Urinary bladder (tissue), 3 donors: ENCODE measurements at regions not wholly inside any gene's neighbourhood (a gene's known extent, or its start where the extent isn't known, plus 50 kb on each side); places are given as distances from the start of the nearest gene placed in this dataset.

ENCODE experiments used
- DNase-seq: peaks from one replicate; pipeline ENCODE4 v3.0.0-alpha.2; 2015; ENCODE audit errors: extremely low spot score
- H3K27ac ChIP-seq: one replicate; pipeline ENCODE4 v1.5.1; 2013; ENCODE audit warnings: low read depth, mild to moderate bottlenecking, moderate library complexity
- H3K36me3 ChIP-seq: one replicate; pipeline ENCODE4 v1.6.1; 2013; ENCODE audit warnings: mild to moderate bottlenecking, moderate library complexity; ENCODE audit not compliant: insufficient read depth
- H3K4me1 ChIP-seq: one replicate; pipeline ENCODE4 v1.6.1; 2013; ENCODE audit warnings: mild to moderate bottlenecking, moderate library complexity; ENCODE audit not compliant: insufficient read depth
- H3K4me3 ChIP-seq: one replicate; pipeline ENCODE4 v1.5.1; 2013; ENCODE audit warnings: low read depth, low read length
- WGBS: extraction: QIAGEN DNeasy Blood & Tissue Kit; methylation state at CpG from one replicate; pipeline ENCODE4 v1.1.7; 2013; 5-methylcytosine and 5-hydroxymethylcytosine counted together
- donor health status: healthy with polysubstance abuse.
- donor health status: healthy.

GRCh38 chr10:130901311-130902165 is 410.0 kb downstream of the TCERG1L start:
- H3K27ac ChIP-seq = no peak overlapping the region
- WGBS = 75% methylated on average over 15 of the region's 15 CpGs
- DNase-seq = no peak
- no peak overlapping the region for H3K4me3 ChIP-seq
- H3K4me1 ChIP-seq = no peaks in the 10 kb centered on the region
- no peaks in the 10 kb centered on the region for H3K36me3 ChIP-seq

GRCh38 chr10:130902471-130902870 is 409.1 kb downstream of the TCERG1L start:
- WGBS = 72% methylated on average over 8 of the region's 8 CpGs
- no peaks in the 10 kb centered on the region for H3K4me1 ChIP-seq
- no peak overlapping the region for H3K27ac ChIP-seq
- no peak for DNase-seq
- H3K36me3 ChIP-seq = no peaks in the 10 kb centered on the region
- no peak overlapping the region for H3K4me3 ChIP-seq

GRCh38 chr10:130902929-130903328 is 408.6 kb downstream of the TCERG1L start:
- Histone ChIP-seq H3K27ac (no peak overlapping the region), H3K36me3 (no peaks in the 10 kb centered on the region), H3K4me3 (no peak overlapping the region), H3K4me1 (no peaks in the 10 kb centered on the region)
- 76% methylated on average over 2 of the region's 2 CpGs for WGBS
- DNase-seq = no peak

- WGBS = 90% methylated on average over 8 of the region's 8 CpGs
- H3K36me3 ChIP-seq = no peaks in the 10 kb centered on the region
Observed at GRCh38 chr10:130904676-130905075, 406.8 kb downstream of the TCERG1L start.

DNA sequence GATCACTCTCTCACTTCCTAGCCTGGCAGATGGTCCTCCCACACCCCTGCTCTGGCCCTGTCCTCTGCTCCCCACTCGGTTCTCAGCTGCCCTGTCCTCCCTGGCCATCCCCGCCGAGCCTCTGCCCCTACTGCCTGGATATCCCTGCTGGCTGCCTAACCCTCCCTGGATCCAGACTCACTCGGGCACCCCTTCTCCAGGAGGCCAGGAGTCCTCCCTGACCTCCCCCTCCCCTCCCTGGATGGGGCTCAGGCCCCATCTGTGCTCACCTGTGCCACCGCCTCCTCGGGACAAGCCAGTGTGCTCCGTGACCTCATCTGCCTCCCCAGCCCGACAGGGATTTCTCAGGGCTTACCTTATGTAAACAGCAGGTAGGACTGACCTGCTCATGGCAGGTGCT is 406.1 kb downstream of the TCERG1L start:
- Histone ChIP-seq H3K4me1 (no peaks in the 10 kb centered on the region), H3K36me3 (no peaks in the 10 kb centered on the region), H3K27ac (no peak overlapping the region), H3K4me3 (no peak overlapping the region)
- 75% methylated on average over 8 of the region's 8 CpGs for WGBS
- DNase-seq = no peak

More at GRCh38 chr10:130904676-130905075, 406.8 kb downstream of the TCERG1L start:
- H3K27ac ChIP-seq = no peak overlapping the region
- no peak for DNase-seq
- no peak overlapping the region for H3K4me3 ChIP-seq
- H3K4me1 ChIP-seq = no peaks in the 10 kb centered on the region

GRCh38 chr10:130905921-130906320 is 405.6 kb downstream of the TCERG1L start:
- Histone ChIP-seq H3K27ac (no peak overlapping the region), H3K4me3 (no peak overlapping the region), H3K4me1 (no peaks in the 10 kb centered on the region), H3K36me3 (no peaks in the 10 kb centered on the region)
- DNase-seq = no peak
- WGBS = 76% methylated on average over 8 of the region's 8 CpGs

DNA sequence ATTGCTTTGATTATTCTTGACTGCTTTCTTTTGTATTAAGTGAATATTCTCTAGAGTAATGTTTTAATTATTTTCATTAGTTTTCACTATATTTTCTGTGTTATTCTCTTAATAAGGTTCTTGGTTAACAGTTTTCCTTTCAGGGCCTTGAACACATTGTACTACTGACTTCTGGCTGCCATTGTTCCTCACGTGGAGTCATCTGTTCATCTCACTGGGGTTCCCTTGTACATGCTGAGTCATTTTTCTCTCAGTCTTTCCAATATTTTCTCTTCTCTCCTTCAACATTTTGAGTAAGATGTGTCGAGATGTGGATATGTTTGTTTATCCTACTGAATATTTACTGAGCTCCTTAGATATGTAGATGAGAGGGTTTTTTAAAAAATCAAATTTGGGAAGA is 400.7 kb downstream of the TCERG1L start:
- WGBS = 85% methylated on average over 2 of the region's 2 CpGs
- Histone ChIP-seq H3K4me3 (no peak overlapping the region), H3K36me3 (no peaks in the 10 kb centered on the region), H3K4me1 (no peaks in the 10 kb centered on the region), H3K27ac (no peak overlapping the region)
- no peak for DNase-seq

DNA sequence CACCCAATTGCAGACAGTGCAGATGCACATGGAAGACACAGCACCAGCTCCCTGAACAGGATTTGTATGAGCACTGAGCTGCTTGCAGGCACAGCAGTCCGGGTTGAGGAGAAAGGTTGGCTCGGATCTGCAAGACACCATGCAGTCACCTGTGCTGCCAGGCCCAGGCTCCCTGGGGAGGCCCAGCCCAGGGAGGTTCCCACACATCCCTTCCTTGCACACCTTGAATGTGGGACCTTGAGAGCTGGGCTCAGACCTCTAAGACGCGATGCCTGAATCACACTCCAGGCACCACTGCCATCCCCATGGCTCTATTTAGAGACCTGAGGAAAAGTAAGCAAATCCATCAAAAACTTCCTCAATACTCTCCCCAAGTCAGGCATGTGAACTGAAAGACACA is 397.7 kb downstream of the TCERG1L start:
- Histone ChIP-seq H3K36me3 (no peaks in the 10 kb centered on the region), H3K27ac (no peak overlapping the region), H3K4me3 (no peak overlapping the region), H3K4me1 (no peaks in the 10 kb centered on the region)
- 90% methylated on average over 4 of the region's 4 CpGs for WGBS
- no peak for DNase-seq

DNA sequence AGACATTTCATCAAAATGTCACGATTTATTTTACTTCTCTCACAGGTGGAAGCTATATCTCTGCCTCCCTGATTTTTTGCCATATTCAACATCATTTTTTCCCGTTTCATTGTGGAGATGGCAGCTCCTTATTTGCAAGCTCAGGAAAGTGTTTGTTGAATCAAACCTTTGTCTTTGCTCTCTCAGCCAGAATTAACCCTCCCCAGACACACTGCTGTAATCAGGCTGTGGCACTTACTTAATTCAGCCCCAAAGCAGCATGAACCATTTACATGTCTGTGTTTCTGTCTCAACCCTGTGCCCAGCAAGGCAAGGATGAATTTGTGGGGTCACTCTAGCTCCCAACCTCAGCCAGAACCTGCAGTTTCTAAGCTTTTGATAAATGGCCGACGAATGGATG is 397.2 kb downstream of the TCERG1L start:
- DNase-seq = no peak
- 80% methylated on average over 4 of the region's 4 CpGs for WGBS
- H3K36me3 ChIP-seq = no peaks in the 10 kb centered on the region
- no peak overlapping the region for H3K4me3 ChIP-seq
- H3K27ac ChIP-seq = no peak overlapping the region
- no peaks in the 10 kb centered on the region for H3K4me1 ChIP-seq

- WGBS = 69% methylated on average over 6 of the region's 6 CpGs
- H3K36me3 ChIP-seq = no peaks in the 10 kb centered on the region
- no peak for DNase-seq
Observed at GRCh38 chr10:130915065-130915464, 396.5 kb downstream of the TCERG1L start.

DNA sequence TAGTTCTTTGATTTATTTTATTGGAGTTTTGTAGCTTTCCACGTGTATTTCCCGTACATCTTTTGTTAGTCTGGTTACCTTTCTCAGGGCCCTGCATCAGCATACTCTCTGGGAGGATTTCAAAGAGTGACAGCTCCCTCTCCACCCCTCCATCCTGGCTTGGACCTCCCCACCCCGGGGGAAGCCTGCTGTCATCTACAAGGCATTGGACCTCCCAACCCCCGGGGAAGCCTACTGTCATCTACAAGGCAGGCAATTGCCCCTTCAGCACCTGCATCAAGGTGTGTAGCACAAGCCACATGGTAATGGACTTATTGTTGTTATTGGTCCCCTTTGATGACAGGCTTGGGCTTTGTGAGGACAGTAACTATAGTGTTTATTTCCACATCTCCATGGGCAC is 390.1 kb downstream of the TCERG1L start:
- no peaks in the 10 kb centered on the region for H3K36me3 ChIP-seq
- no peaks in the 10 kb centered on the region for H3K4me1 ChIP-seq
- WGBS = 77% methylated on average over 4 of the region's 4 CpGs
- no peak overlapping the region for H3K27ac ChIP-seq
- no peak overlapping the region for H3K4me3 ChIP-seq
- no peak for DNase-seq

More at GRCh38 chr10:130915065-130915464, 396.5 kb downstream of the TCERG1L start:
- Histone ChIP-seq H3K27ac (no peak overlapping the region), H3K4me3 (no peak overlapping the region), H3K4me1 (no peaks in the 10 kb centered on the region)

DNA sequence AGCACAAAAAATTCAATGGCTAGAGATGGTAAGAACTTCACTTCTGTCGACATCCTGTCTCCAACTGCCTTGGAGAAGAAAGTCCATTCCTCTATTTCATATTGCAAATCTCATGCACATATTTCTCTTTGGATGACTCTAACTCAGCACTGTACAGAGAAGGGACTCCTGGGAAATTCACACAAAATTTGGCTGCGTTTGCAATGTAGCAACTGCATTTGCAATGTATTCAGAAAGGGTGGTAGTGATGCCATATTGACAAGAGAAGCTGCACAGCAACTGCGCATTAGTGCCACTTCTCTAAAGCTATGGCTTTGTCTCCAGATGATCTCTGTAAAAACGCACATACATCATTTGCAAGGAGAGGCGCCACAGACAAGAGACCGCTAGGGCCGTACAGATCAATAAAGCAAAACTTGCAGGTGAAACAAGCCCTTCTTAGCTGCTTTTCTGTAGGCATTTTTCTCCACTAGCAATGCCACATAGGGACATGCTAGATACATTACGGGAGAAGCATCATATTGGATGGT is 389.5 kb downstream of the TCERG1L start:
- no peak overlapping the region for H3K4me3 ChIP-seq
- WGBS = 89% methylated on average over 8 of the region's 8 CpGs

GRCh38 chr10:130923596-130923995 is 387.9 kb downstream of the TCERG1L start:
- H3K27ac ChIP-seq = no peak overlapping the region
- H3K4me1 ChIP-seq = no peaks in the 10 kb centered on the region
- no peak for DNase-seq
- no peaks in the 10 kb centered on the region for H3K36me3 ChIP-seq
- no peak overlapping the region for H3K4me3 ChIP-seq
- 61% methylated on average over 5 of the region's 5 CpGs for WGBS

More for the DNA sequence above, 389.5 kb downstream of the TCERG1L start:
- no peak for DNase-seq
- Histone ChIP-seq H3K27ac (no peak overlapping the region), H3K36me3 (no peaks in the 10 kb centered on the region), H3K4me1 (no peaks in the 10 kb centered on the region)

DNA sequence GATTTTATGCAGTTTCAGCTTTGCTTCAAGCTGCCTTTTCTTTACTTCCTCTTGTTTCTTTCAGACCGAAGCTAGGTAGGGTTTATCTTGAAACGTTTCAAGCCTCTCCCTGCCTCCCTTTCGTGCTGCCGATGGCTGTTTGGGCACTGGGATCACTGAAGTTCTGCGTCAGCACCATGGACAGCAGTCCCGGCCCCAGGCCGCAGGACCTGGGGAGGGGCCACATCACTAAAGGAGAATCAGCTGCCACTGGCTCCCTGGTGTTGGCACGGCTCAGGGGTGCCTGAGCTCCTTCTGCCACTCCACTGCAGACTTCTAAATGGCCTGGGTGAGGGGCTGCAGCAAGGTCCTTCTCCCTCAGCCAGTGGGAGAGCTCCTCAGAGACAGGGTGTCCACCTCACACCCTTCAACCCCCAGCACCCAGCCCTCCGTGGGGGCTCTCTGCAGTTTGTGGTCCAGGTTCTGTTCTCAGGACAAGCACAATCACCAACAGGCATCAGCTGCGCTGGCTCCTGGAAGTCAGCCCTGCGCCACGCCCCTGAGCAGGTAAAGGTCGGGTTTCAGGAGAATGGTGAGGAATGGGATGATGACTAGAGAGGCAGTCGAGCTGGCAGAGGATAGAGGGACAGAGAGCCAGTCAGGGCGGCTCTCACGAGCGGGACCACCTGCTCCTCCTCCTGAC is 387.2 kb downstream of the TCERG1L start:
- H3K36me3 ChIP-seq = no peaks in the 10 kb centered on the region
- H3K4me1 ChIP-seq = no peaks in the 10 kb centered on the region
- H3K4me3 ChIP-seq = no peak overlapping the region
- no peak for DNase-seq
- no peak overlapping the region for H3K27ac ChIP-seq
- whole genome bisulfite sequencing = 29% methylated on average over 17 of the region's 17 CpGs
